SU-DHL-6 (cell line): ENCODE measurements at regions not wholly inside any gene's neighbourhood (a gene's known extent, or its start where the extent isn't known, plus 50 kb on each side); places are given as distances from the start of the nearest gene placed in this dataset.

ENCODE experiments used
- EZH2phosphoT487 ChIP-seq: fragments of 200-600 bp; sonication (generic), shearing (Covaris generic); conservative IDR thresholded peaks from 2 replicates; pipeline ENCODE4 v1.6.1; 2018; ENCODE audit warnings: mild to moderate bottlenecking, antibody characterized with exemption, low read length, moderate library complexity, mixed read lengths
- TF ChIP-seq, protein P1 (sequence below): fragments of 200-600 bp; sonication (generic); IDR thresholded peaks from one replicate; pipeline ENCODE4 v1.5.1; 2017; ENCODE audit warnings: antibody characterized with exemption, mild to moderate bottlenecking, low read length, moderate library complexity; ENCODE audit not compliant: insufficient read depth, poor library complexity, severe bottlenecking

DNA sequence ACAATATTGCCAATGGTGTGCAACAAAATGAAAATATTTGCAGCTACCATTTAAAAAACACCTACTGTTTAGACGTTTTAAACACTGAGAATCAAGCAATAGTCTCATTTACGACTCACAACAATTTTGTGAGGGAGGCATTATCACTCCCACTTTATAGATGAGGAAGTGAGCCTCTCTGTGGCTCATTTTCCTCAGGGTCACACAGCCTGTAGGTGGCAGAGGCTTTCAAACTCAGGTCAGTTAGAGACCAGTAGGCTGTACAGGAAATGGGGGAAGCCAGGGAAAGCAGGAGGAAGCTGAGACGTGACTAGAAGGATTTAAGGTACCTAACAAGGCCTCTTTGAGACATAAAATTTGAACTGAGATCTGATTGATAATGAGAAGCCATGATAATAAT lies 95.0 kb upstream of the ZNF521 start:
- TF ChIP-seq, protein P1, sequence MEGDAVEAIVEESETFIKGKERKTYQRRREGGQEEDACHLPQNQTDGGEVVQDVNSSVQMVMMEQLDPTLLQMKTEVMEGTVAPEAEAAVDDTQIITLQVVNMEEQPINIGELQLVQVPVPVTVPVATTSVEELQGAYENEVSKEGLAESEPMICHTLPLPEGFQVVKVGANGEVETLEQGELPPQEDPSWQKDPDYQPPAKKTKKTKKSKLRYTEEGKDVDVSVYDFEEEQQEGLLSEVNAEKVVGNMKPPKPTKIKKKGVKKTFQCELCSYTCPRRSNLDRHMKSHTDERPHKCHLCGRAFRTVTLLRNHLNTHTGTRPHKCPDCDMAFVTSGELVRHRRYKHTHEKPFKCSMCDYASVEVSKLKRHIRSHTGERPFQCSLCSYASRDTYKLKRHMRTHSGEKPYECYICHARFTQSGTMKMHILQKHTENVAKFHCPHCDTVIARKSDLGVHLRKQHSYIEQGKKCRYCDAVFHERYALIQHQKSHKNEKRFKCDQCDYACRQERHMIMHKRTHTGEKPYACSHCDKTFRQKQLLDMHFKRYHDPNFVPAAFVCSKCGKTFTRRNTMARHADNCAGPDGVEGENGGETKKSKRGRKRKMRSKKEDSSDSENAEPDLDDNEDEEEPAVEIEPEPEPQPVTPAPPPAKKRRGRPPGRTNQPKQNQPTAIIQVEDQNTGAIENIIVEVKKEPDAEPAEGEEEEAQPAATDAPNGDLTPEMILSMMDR, result peak; percentile 30
- TF ChIP-seq EZH2phosphoT487, result no peak
